SK-N-SH treated with all-trans-retinoic acid at 6 μM for 48 hours (cell line): ENCODE measurements at regions not wholly inside any gene's neighbourhood (a gene's known extent, or its start where the extent isn't known, plus 50 kb on each side); places are given as distances from the start of the nearest gene placed in this dataset.

Source experiments
- ATAC-seq: fragments of 200-7000 bp; cut with Tn5 transposase; 3 replicates; pipeline ENCODE4 v1.9.1; 2020; ENCODE audit warnings: mild to moderate bottlenecking, moderate library complexity
- ARNTL ChIP-seq: fragments of 450-650 bp; formaldehyde crosslinking; IDR thresholded peaks from 2 replicates; pipeline ENCODE4 v1.5.0; 2020; ENCODE audit warnings: low read depth, mild to moderate bottlenecking, moderate library complexity, borderline replicate concordance
- BACH2 ChIP-seq: fragments of 250-450 bp; sonication (Bioruptor Pico); IDR thresholded peaks from 2 replicates; pipeline ENCODE4 v1.9.0; 2021; ENCODE audit warnings: mild to moderate bottlenecking, borderline replicate concordance
- CREB5 ChIP-seq: fragments of 250-450 bp; sonication (Bioruptor Pico); IDR thresholded peaks from 2 replicates; pipeline ENCODE4 v1.5.1; 2020; ENCODE audit warnings: low read depth, mild to moderate bottlenecking, moderate library complexity
- CSDC2 ChIP-seq: fragments of 250-450 bp; sonication (Bioruptor Pico); IDR thresholded peaks from 2 replicates; pipeline ENCODE4 v1.5.0; 2020; ENCODE audit warnings: mild to moderate bottlenecking, moderate library complexity
- CSRNP3 ChIP-seq: fragments of 250-450 bp; sonication (Bioruptor Pico); IDR thresholded peaks from 2 replicates; pipeline ENCODE4 v1.5.1; 2021; ENCODE audit warnings: mild to moderate bottlenecking, moderate library complexity
- ESRRG ChIP-seq: fragments of 250-450 bp; sonication (Bioruptor Pico); IDR thresholded peaks from 2 replicates; pipeline ENCODE4 v1.6.1; 2021; ENCODE audit warnings: mild to moderate bottlenecking
- GLIS3 ChIP-seq: fragments of 250-450 bp; sonication (Bioruptor Pico); IDR thresholded peaks from 2 replicates; pipeline ENCODE4 v1.5.0; 2020; ENCODE audit warnings: mild to moderate bottlenecking, moderate library complexity
- ISL1 ChIP-seq: fragments of 250-450 bp; sonication (Bioruptor Pico); IDR thresholded peaks from 2 replicates; pipeline ENCODE4 v2.1.2; 2022; ENCODE audit warnings: mild to moderate bottlenecking, moderate library complexity
- OSR1 ChIP-seq: fragments of 250-450 bp; sonication (Bioruptor Pico); IDR thresholded peaks from 2 replicates; pipeline ENCODE4 v1.8.0; 2022; ENCODE audit warnings: moderate library complexity, mild to moderate bottlenecking, inconsistent platforms
- PPARA ChIP-seq: fragments of 250-450 bp; sonication (Bioruptor Pico); IDR thresholded peaks from 2 replicates; pipeline ENCODE4 v1.5.0; 2020; ENCODE audit warnings: mild to moderate bottlenecking, borderline replicate concordance
- RARB ChIP-seq: fragments of 250-450 bp; sonication (Bioruptor Pico); IDR thresholded peaks from 2 replicates; pipeline ENCODE4 v1.8.0; 2021; ENCODE audit warnings: mild to moderate bottlenecking, moderate library complexity
- SNAI2 ChIP-seq: fragments of 250-450 bp; sonication (Bioruptor Pico); IDR thresholded peaks from 2 replicates; pipeline ENCODE4 v1.5.0; 2020; ENCODE audit warnings: mild to moderate bottlenecking, moderate library complexity
- TCF4 ChIP-seq: fragments of 250-450 bp; sonication (Bioruptor Pico); IDR thresholded peaks from 2 replicates; pipeline ENCODE4 v1.8.0; 2021; ENCODE audit warnings: mild to moderate bottlenecking, moderate library complexity, borderline replicate concordance
- TOX ChIP-seq: fragments of 250-450 bp; sonication (Bioruptor Pico); IDR thresholded peaks from 2 replicates; pipeline ENCODE4 v1.8.0; 2021; ENCODE audit warnings: mild to moderate bottlenecking, moderate library complexity, borderline replicate concordance
- TSHZ2 ChIP-seq: fragments of 250-450 bp; sonication (Bioruptor Pico); IDR thresholded peaks from 2 replicates; pipeline ENCODE4 v1.5.0; 2020; ENCODE audit warnings: mild to moderate bottlenecking, moderate library complexity
- ZC3H10 ChIP-seq: fragments of 250-450 bp; sonication (Bioruptor Pico); IDR thresholded peaks from 2 replicates; pipeline ENCODE4 v1.5.1; 2021; ENCODE audit warnings: mild to moderate bottlenecking, moderate library complexity
- ZFP3 ChIP-seq: fragments of 250-450 bp; sonication (Bioruptor Pico); IDR thresholded peaks from 2 replicates; pipeline ENCODE4 v1.5.0; 2020; ENCODE audit warnings: mild to moderate bottlenecking, moderate library complexity
- ZFP30 ChIP-seq: fragments of 450-650 bp; formaldehyde crosslinking; IDR thresholded peaks from 2 replicates; pipeline ENCODE4 v1.5.0; 2022; ENCODE audit warnings: mild to moderate bottlenecking, moderate library complexity
- ZNF565 ChIP-seq: fragments of 450-650 bp; formaldehyde crosslinking; conservative IDR thresholded peaks from 2 replicates; pipeline ENCODE4 v1.5.0; 2020; ENCODE audit warnings: low read depth, mild to moderate bottlenecking, moderate library complexity
- ZNF70 ChIP-seq: fragments of 450-650 bp; formaldehyde crosslinking; IDR thresholded peaks from 2 replicates; pipeline ENCODE4 v1.5.0; 2020; ENCODE audit warnings: mild to moderate bottlenecking, moderate library complexity
- ZNF8 ChIP-seq: fragments of 450-650 bp; formaldehyde crosslinking; IDR thresholded peaks from 2 replicates; pipeline ENCODE4 v1.5.0; 2020; ENCODE audit warnings: mild to moderate bottlenecking, moderate library complexity
- TF ChIP-seq, protein P1 (sequence below): fragments of 250-450 bp; sonication (Bioruptor Pico); IDR thresholded peaks from 2 replicates; pipeline ENCODE4 v1.8.0; 2020; ENCODE audit warnings: mild to moderate bottlenecking, moderate library complexity, borderline replicate concordance

DNA sequence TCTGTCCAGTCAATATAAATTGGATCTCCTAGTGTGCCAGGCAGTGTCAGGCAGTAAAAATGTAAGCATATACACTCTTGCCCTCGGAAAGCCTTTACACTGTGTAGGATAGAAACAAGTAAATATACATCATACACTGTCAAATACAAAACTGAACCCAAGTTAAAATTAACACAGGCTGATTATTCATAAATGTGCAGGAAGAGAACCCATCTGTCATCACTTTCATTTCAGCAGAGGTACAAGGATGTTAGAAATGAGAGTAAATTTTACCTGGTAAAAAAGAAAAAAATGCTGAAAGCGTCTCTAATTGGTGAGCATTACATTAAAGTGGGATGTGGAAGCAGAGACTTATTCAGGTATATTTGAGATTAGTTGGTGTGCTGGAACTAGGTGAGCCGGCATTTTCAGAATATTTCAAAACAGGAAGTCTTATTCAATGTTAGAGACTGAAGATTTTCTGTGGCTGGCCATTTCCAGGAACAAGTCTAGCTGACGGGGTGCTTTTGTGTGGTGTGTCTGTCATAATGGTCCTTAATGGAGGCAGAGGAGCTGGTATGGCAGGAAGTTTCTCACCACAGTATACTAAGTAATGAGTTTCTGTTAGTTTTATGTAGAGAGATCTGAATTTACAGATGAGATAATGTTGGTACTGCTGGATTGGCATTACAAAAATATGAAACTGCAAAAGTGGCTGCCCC is 192.6 kb downstream of the CASP12 start:
- TF ChIP-seq GLIS3 (CRISPR knock-in tag) (no peak), ARNTL (CRISPR knock-in tag) (no peak), ZNF8 (CRISPR knock-in tag) (no peak), CSDC2 (no peak), ZNF565 (CRISPR knock-in tag) (no peak), ZFP3 (CRISPR knock-in tag) (no peak), PPARA (CRISPR knock-in tag) (no peak), SNAI2 (no peak), TOX (CRISPR knock-in tag) (no peak), ZFP30 (CRISPR knock-in tag) (no peak), OSR1 (no peak), CREB5 (CRISPR knock-in tag) (no peak), CSRNP3 (CRISPR knock-in tag) (no peak), ESRRG (CRISPR knock-in tag) (no peak)
- TF ChIP-seq, protein P1, sequence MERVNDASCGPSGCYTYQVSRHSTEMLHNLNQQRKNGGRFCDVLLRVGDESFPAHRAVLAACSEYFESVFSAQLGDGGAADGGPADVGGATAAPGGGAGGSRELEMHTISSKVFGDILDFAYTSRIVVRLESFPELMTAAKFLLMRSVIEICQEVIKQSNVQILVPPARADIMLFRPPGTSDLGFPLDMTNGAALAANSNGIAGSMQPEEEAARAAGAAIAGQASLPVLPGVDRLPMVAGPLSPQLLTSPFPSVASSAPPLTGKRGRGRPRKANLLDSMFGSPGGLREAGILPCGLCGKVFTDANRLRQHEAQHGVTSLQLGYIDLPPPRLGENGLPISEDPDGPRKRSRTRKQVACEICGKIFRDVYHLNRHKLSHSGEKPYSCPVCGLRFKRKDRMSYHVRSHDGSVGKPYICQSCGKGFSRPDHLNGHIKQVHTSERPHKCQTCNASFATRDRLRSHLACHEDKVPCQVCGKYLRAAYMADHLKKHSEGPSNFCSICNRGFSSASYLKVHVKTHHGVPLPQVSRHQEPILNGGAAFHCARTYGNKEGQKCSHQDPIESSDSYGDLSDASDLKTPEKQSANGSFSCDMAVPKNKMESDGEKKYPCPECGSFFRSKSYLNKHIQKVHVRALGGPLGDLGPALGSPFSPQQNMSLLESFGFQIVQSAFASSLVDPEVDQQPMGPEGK (CRISPR knock-in tag): no peak
- no peak for ATAC-seq

DNA sequence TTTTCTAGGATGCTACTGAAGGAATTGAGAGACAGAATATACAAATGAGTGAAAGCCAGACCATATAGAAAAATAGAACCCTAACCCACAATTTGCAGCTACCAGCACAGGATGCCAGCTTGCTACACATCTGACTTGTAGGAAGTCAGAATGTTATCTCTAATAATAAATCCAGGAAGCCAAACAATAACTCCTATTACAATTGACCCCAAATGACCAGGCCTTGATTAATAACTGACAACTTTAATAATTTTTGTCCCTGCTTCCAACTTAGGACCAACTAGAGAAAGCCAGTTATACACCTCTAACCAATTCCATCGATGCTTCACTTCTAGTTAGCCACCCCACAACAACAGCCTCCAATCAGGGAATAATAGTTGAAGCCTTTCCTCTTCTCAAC is 193.4 kb downstream of the CASP12 start:
- no peak for ATAC-seq
- TF ChIP-seq TOX (CRISPR knock-in tag) (no peak), GLIS3 (CRISPR knock-in tag) (no peak), CSDC2 (no peak), CREB5 (CRISPR knock-in tag) (no peak), TCF4 (CRISPR knock-in tag) (no peak), RARB (CRISPR knock-in tag) (no peak), ESRRG (CRISPR knock-in tag) (no peak), ZNF70 (CRISPR knock-in tag) (no peak)
- TF ChIP-seq, protein P1 (CRISPR knock-in tag): no peak

GRCh38 chr11:104704146-104704830 is 194.0 kb downstream of the CASP12 start:
- no peak for ATAC-seq
- TF ChIP-seq ZNF565 (CRISPR knock-in tag) (no peak), ZFP30 (CRISPR knock-in tag) (no peak), ZC3H10 (CRISPR knock-in tag) (no peak), TCF4 (CRISPR knock-in tag) (no peak), PPARA (CRISPR knock-in tag) (no peak), BACH2 (CRISPR knock-in tag) (no peak), TSHZ2 (CRISPR knock-in tag) (no peak), ARNTL (CRISPR knock-in tag) (no peak), ZFP3 (CRISPR knock-in tag) (no peak), ISL1 (CRISPR knock-in tag) (no peak)
- TF ChIP-seq, protein P1 (CRISPR knock-in tag): no peak
